Uterus (tissue), 2 donors: ENCODE measurements at regions not wholly inside any gene's neighbourhood (a gene's known extent, or its start where the extent isn't known, plus 50 kb on each side); places are given as distances from the start of the nearest gene placed in this dataset.

Source experiments
- CTCF ChIP-seq, 4 experiments: fragments of 200-600 bp in 2 of 4; fragments of 450-650 bp in 2 of 4; sonication (generic) in 2 of 4; IDR thresholded peaks; one replicate each; pipeline ENCODE4 v1.5.1; 2016 to 2019; ENCODE audit warnings: antibody characterized with exemption in 4 of 4, mild to moderate bottlenecking in 2 of 4, moderate library complexity in 1 of 4
- POLR2A ChIP-seq, 2 donors: fragments of 450-650 bp; IDR thresholded peaks; one replicate each; pipeline ENCODE4 v1.6.1; 2016; ENCODE audit warnings: antibody characterized with exemption in 2 of 2, mild to moderate bottlenecking in 1 of 2, moderate library complexity in 1 of 2

DNA sequence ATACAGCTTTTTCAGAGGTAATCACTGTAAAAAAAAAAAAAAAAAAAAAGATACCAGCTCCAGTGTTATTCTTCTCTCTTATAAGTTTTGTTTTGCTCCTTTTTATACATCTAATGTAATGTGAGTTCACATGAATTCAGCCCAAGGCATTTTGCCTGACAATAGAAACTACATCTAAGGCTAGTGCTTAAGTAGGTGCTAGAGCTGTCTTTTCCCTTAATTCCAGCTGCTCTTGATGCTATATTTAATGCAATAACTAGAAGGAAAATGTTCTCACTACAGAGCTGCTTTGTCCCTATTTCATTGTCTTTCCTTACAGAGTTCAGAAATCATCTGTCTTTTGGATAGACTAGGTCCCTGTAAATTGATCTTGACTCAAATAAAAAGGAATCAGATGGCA, 150.1 kb downstream of the NAA11 start:
- TF ChIP-seq CTCF (IDR thresholded peaks at IDR 0.05): no peak
- no peak for TF ChIP-seq POLR2A (IDR thresholded peaks at IDR 0.05)
